A673 (cell line): ENCODE measurements at regions not wholly inside any gene's neighbourhood (a gene's known extent, or its start where the extent isn't known, plus 50 kb on each side); places are given as distances from the start of the nearest gene placed in this dataset.

Source experiments
- BruUV-seq: library from RNA; stranded (reverse); fragments of 400-500 nt; replicated peaks from 2 replicates; lab custom pipeline; 2021; lab: Mats Ljungman, UMichigan
- CTCF ChIA-PET: fragments of 300-600 bp; sonication (Branson Sonifier 250); formaldehyde crosslinking; loops from one replicate; lab custom pipeline; 2022; ENCODE audit warnings: antibody characterized with exemption; lab: Charles Lee
- POLR2A ChIA-PET: fragments of 300-600 bp; sonication (Branson Sonifier 250); formaldehyde crosslinking; loops from one replicate; lab custom pipeline; 2022; ENCODE audit warnings: antibody characterized with exemption; ENCODE audit not compliant: low non-redundant PET; lab: Charles Lee
- DNase-seq: peaks from one replicate; pipeline ENCODE4 v3.0.0-alpha.2; 2015; ENCODE audit warnings: low spot score
- H3K27ac ChIP-seq: fragments of 200-600 bp; sonication (generic); 2 replicates; pipeline ENCODE4 v1.5.1; 2016; ENCODE audit warnings: mixed run types, low read depth, mild to moderate bottlenecking, mixed read lengths, antibody characterized with exemption, low read length; ENCODE audit not compliant: poor library complexity, severe bottlenecking
- H3K27me3 ChIP-seq: fragments of 200-600 bp; sonication (generic); replicated peaks from 2 replicates; pipeline ENCODE4 v1.6.1; 2017; ENCODE audit warnings: mixed run types, low read depth, mild to moderate bottlenecking, mixed read lengths, antibody characterized with exemption, low read length; ENCODE audit not compliant: insufficient read depth, poor library complexity
- H3K36me3 ChIP-seq: fragments of 200-600 bp; sonication (generic); 2 replicates; pipeline ENCODE4 v1.6.1; 2016; ENCODE audit warnings: mixed run types, mild to moderate bottlenecking, mixed read lengths, antibody characterized with exemption, low read length; ENCODE audit not compliant: insufficient read depth, poor library complexity, severe bottlenecking
- H3K4me1 ChIP-seq: fragments of 200-600 bp; sonication (generic); 2 replicates; pipeline ENCODE4 v1.6.1; 2017; ENCODE audit warnings: mixed run types, mild to moderate bottlenecking, mixed read lengths, antibody characterized with exemption, low read length; ENCODE audit not compliant: insufficient read depth, poor library complexity, severe bottlenecking
- H3K4me3 ChIP-seq: fragments of 200-600 bp; sonication (generic); 2 replicates; pipeline ENCODE4 v1.5.1; 2016; ENCODE audit warnings: low read depth, mixed run types, mild to moderate bottlenecking, mixed read lengths, low read length; ENCODE audit not compliant: poor library complexity, severe bottlenecking
- H3K9me3 ChIP-seq: fragments of 200-600 bp; sonication (generic); 2 replicates; pipeline ENCODE4 v1.6.1; 2016; ENCODE audit warnings: mixed run types, low read depth, mild to moderate bottlenecking, mixed read lengths, antibody characterized with exemption, low read length; ENCODE audit not compliant: poor library complexity, severe bottlenecking
- EZH2 ChIP-seq: fragments of 200-600 bp; sonication (generic); IDR thresholded peaks from 2 replicates; pipeline ENCODE4 v1.6.1; 2017; ENCODE audit warnings: borderline replicate concordance, low read depth, mild to moderate bottlenecking, mixed read lengths, antibody characterized with exemption, low read length; ENCODE audit not compliant: poor library complexity, severe bottlenecking
- intact Hi-C: fragments of 100-400 bp; cut with micrococcal nuclease; formaldehyde crosslinking; loops from one replicate; pipeline ENCODE4 v1.10.0; 2022; ENCODE audit not compliant: unreplicated experiment
- TF ChIP-seq, protein P1 (sequence below): fragments of 300-800, 200-600 bp; sonication (generic); conservative IDR thresholded peaks from 2 replicates; pipeline ENCODE4 v1.5.1; 2017; ENCODE audit warnings: low read depth, mild to moderate bottlenecking, antibody characterized with exemption, low read length, moderate library complexity, mixed read lengths

DNA sequence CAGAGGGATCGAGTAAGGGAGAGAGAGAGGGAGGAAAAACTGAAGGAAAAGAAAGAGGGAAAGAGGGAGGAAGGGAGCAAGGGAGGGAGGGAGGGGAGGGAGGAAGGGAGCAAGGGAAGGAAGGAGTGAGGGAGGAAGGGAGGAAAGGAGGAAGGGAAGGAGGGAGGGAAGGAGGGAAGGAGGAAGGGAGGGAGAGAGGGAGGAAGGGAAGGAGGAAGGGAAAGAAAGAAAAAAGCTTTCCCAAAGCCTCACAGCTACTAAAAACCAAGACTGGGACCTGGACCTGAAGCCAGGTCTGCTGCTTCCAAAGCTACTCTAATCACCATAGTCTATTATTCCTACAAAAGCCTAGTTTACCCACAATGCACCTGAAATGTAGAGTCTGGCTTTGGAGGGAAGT is 259.8 kb upstream of the WWC1 start:
- ChIA-PET POLR2A (no interaction called here), CTCF (no interaction called here)
- no peaks in the 10 kb centered on the region for H3K27me3 ChIP-seq
- intact Hi-C loops, result no loop called here
- TF ChIP-seq EZH2, result no peak
- TF ChIP-seq, protein P1, sequence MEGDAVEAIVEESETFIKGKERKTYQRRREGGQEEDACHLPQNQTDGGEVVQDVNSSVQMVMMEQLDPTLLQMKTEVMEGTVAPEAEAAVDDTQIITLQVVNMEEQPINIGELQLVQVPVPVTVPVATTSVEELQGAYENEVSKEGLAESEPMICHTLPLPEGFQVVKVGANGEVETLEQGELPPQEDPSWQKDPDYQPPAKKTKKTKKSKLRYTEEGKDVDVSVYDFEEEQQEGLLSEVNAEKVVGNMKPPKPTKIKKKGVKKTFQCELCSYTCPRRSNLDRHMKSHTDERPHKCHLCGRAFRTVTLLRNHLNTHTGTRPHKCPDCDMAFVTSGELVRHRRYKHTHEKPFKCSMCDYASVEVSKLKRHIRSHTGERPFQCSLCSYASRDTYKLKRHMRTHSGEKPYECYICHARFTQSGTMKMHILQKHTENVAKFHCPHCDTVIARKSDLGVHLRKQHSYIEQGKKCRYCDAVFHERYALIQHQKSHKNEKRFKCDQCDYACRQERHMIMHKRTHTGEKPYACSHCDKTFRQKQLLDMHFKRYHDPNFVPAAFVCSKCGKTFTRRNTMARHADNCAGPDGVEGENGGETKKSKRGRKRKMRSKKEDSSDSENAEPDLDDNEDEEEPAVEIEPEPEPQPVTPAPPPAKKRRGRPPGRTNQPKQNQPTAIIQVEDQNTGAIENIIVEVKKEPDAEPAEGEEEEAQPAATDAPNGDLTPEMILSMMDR, result no peak
- no peak overlapping the region for H3K27ac ChIP-seq
- no peaks in the 10 kb centered on the region for H3K36me3 ChIP-seq
- H3K4me3 ChIP-seq, result no peak overlapping the region
- BruUV-seq, result no TSS peak
- peaks cover 3% of the 10 kb centered on the region for H3K4me1 ChIP-seq
- no peak for DNase-seq
- no peaks in the 10 kb centered on the region for H3K9me3 ChIP-seq

GRCh38 chr5:168039039-168039438 is 252.4 kb upstream of the WWC1 start:
- H3K36me3 ChIP-seq, result no peaks in the 10 kb centered on the region
- no peak overlapping the region for H3K4me3 ChIP-seq
- no peaks in the 10 kb centered on the region for H3K27me3 ChIP-seq
- intact Hi-C loops, result no loop called here
- TF ChIP-seq, protein P1, result no peak
- TF ChIP-seq EZH2, result no peak
- ChIA-PET CTCF (no interaction called here), POLR2A (no interaction called here)
- no peaks in the 10 kb centered on the region for H3K9me3 ChIP-seq
- H3K27ac ChIP-seq, result no peak overlapping the region
- peaks cover 9% of the 10 kb centered on the region for H3K4me1 ChIP-seq
- BruUV-seq, result no TSS peak
- no peak for DNase-seq

DNA sequence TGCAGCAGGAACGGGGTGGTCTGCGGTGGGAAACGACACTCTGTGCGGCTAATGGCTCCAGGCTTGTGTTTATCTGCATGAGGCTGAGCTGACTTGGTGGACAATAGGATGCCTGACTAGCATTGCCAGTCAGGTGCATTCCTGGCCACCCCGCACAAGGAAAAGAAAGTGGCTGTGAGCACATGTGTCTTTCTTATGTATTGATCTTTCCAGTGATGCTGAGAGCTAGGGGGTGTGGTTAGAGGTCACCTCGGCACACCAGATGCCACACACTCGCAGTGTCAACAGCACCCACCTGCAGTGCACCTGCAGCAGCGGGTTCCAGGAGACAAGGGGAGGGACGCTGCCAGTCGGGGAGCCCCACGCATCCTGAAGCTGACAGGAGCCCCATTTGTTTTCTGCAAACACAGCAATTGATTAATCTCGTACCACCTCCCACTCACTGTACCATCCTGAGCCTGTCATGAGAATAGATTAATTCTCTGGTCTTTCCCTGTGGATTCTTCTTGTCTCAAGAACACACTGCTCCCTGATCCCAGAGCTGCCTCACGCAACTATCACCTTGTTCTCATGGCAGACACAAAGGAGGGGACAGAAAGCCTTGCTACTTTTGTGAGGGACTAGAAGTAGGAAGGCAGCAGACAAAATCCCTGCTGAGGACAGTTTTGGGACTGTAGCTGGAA is 251.7 kb upstream of the WWC1 start:
- H3K4me1 ChIP-seq, result peaks cover 15% of the 10 kb centered on the region
- H3K9me3 ChIP-seq, result no peaks in the 10 kb centered on the region
- TF ChIP-seq, protein P1, result no peak
- no peak for TF ChIP-seq EZH2
- BruUV-seq, result no TSS peak
- H3K36me3 ChIP-seq, result no peaks in the 10 kb centered on the region
- H3K27me3 ChIP-seq, result no peaks in the 10 kb centered on the region
- intact Hi-C loops, result no loop called here
- no peak for DNase-seq
- ChIA-PET CTCF (no interaction called here), POLR2A (no interaction called here)
- H3K27ac ChIP-seq, result no peak overlapping the region
- H3K4me3 ChIP-seq, result no peak overlapping the region
